ENCODE measurements at regions not wholly inside any gene's neighbourhood (a gene's known extent, or its start where the extent isn't known, plus 50 kb on each side); places are given as distances from the start of the nearest gene placed in this dataset.

DNA sequence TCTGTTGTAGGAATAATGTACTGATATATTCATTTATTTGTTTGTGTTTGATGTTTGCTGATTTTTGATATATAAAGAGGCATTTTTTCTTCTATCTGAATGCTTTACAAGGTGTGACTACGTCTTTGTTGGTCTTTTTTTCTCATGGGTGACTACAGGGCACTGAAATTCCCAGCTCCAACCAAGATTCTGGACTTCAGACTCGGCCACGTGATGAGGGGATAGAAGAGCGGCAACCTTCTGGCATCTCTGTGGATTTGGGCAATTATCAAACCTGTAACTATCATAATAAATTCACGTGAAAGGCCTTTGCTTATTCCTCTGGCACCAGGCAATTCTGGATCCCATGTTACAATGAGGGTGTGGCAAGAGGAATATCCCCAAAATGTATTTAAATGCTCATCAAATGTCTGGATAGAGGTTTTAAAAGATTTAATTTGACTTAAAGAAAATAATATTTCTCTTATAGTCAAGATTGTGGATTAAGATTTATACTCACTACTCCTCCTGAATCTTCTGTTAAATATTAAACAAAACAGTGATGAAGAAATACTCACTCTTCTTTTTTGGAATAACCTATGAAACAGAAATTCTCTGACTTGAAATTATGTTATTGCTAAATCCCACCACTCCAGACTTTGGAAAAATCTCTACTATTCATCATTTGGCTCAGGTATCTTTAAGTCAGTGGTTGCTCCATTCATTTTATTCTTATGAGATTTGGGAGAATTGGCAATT is 276.3 kb downstream of the GPR37 start:
- H2AFZ ChIP-seq (ENCODE audit: low read depth, low read length), result no peak overlapping the region
- H3K27ac ChIP-seq (ENCODE audit: low read length), result no peak overlapping the region
- DNase-seq, result no peak
- TF ChIP-seq EZH2 (IDR thresholded peaks at IDR 0.05; ENCODE audit: borderline replicate concordance, low read depth, low read length, severe bottlenecking), result no peak
- no peaks in the 10 kb centered on the region for H3K79me2 ChIP-seq (ENCODE audit: insufficient read depth, low read length)
- no peaks in the 10 kb centered on the region for H3K9me3 ChIP-seq (ENCODE audit: insufficient read depth, low read length, severe bottlenecking)
- H3K36me3 ChIP-seq (ENCODE audit: insufficient read depth, low read length), result no peaks in the 10 kb centered on the region
- H3K4me3 ChIP-seq (ENCODE audit: low read depth in 1 of 2, low read length in 2 of 2), result no peak overlapping the region
- no peak overlapping the region for H3K9ac ChIP-seq (ENCODE audit: low read depth, low read length)
- H3K4me2 ChIP-seq (ENCODE audit: insufficient read depth, low read length), result no peak overlapping the region
- no peak for ATAC-seq (ENCODE audit: insufficient read depth, low read depth)
- no peaks in the 10 kb centered on the region for H3K4me1 ChIP-seq (ENCODE audit: insufficient read depth, low read length)
- no peaks in the 10 kb centered on the region for H3K27me3 ChIP-seq (ENCODE audit: insufficient read depth, low read length, poor library complexity)
- H4K20me1 ChIP-seq (ENCODE audit: insufficient read depth, low read length), result no peaks in the 10 kb centered on the region

DNA sequence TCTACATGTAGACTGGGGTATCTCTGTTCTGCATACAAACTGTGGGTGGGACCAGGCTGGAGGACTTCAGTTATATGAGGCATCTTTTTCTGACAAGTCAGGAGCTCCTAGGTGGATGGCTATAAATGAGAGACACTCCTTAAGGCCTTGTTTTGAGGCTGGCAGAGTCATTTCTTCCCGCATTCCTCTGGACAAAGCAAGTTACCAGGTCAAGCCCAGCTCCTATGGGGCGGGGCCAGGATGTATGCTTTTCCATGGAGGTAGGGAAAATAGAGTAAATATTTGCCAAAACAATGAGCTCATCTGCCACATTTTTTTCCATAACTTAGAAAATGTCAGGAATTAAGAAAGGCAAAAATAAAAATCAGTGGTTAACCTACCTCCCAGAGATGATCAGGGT is 283.4 kb downstream of the GPR37 start:
- no peak overlapping the region for H2AFZ ChIP-seq (ENCODE audit: low read depth, low read length)
- no peaks in the 10 kb centered on the region for H3K27me3 ChIP-seq (ENCODE audit: insufficient read depth, low read length, poor library complexity)
- no peak overlapping the region for H3K4me2 ChIP-seq (ENCODE audit: insufficient read depth, low read length)
- no peak overlapping the region for H3K4me3 ChIP-seq (ENCODE audit: low read depth in 1 of 2, low read length in 2 of 2)
- no peak overlapping the region for H3K27ac ChIP-seq (ENCODE audit: low read length)
- no peaks in the 10 kb centered on the region for H3K79me2 ChIP-seq (ENCODE audit: insufficient read depth, low read length)
- H3K36me3 ChIP-seq (ENCODE audit: insufficient read depth, low read length), result no peaks in the 10 kb centered on the region
- no peaks in the 10 kb centered on the region for H3K4me1 ChIP-seq (ENCODE audit: insufficient read depth, low read length)
- DNase-seq (no peak), ATAC-seq (ENCODE audit: insufficient read depth, low read depth) (no peak)
- H3K9me3 ChIP-seq (ENCODE audit: insufficient read depth, low read length, severe bottlenecking), result no peaks in the 10 kb centered on the region
- no peak overlapping the region for H3K9ac ChIP-seq (ENCODE audit: low read depth, low read length)
- no peak for TF ChIP-seq CTCF (IDR thresholded peaks at IDR 0.05; ENCODE audit: borderline replicate concordance, extremely low read depth, low read length, poor library complexity, severe bottlenecking)
- TF ChIP-seq EZH2 (IDR thresholded peaks at IDR 0.05; ENCODE audit: borderline replicate concordance, low read depth, low read length, severe bottlenecking), result no peak
- H4K20me1 ChIP-seq (ENCODE audit: insufficient read depth, low read length), result no peaks in the 10 kb centered on the region

DNA sequence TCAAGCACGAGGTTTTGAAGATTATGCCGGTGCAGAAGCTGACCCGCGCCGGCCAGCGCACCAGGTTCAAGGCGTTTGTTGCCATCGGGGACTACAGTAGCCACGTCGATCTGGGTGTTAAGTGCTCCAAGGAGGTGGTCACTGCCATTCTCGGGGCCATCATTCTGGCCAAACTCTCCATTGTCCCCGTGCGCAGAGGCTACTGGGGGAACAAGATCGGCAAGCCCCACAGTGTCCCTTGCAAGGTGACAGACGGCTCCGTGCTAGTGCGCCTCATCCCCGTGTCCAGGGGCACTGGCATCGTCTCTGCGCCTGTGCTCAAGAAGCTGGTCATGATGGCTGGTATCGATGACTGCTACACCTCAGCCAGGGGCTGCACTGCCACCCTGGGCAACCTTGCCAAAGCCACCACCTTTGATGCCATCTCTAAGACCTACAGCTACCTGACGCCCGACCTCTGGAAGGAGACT is 284.7 kb downstream of the GPR37 start:
- no peak for DNase-seq
- H3K9ac ChIP-seq (ENCODE audit: low read depth, low read length), result no peak overlapping the region
- ATAC-seq (ENCODE audit: insufficient read depth, low read depth), result no peak
- no peaks in the 10 kb centered on the region for H3K4me1 ChIP-seq (ENCODE audit: insufficient read depth, low read length)
- no peaks in the 10 kb centered on the region for H3K79me2 ChIP-seq (ENCODE audit: insufficient read depth, low read length)
- H4K20me1 ChIP-seq (ENCODE audit: insufficient read depth, low read length), result no peaks in the 10 kb centered on the region
- H3K36me3 ChIP-seq (ENCODE audit: insufficient read depth, low read length), result no peaks in the 10 kb centered on the region
- no peak overlapping the region for H3K4me2 ChIP-seq (ENCODE audit: insufficient read depth, low read length)
- H3K27me3 ChIP-seq (ENCODE audit: insufficient read depth, low read length, poor library complexity), result no peaks in the 10 kb centered on the region
- TF ChIP-seq CTCF (IDR thresholded peaks at IDR 0.05; ENCODE audit: borderline replicate concordance, extremely low read depth, low read length, poor library complexity, severe bottlenecking), result no peak
- TF ChIP-seq EZH2 (IDR thresholded peaks at IDR 0.05; ENCODE audit: borderline replicate concordance, low read depth, low read length, severe bottlenecking), result no peak
- H2AFZ ChIP-seq (ENCODE audit: low read depth, low read length), result no peak overlapping the region
- no peaks in the 10 kb centered on the region for H3K9me3 ChIP-seq (ENCODE audit: insufficient read depth, low read length, severe bottlenecking)
- H3K27ac ChIP-seq (ENCODE audit: low read length), result no peak overlapping the region
- H3K4me3 ChIP-seq (ENCODE audit: low read depth in 1 of 2, low read length in 2 of 2), result no peak overlapping the region

- no peaks in the 10 kb centered on the region for H3K79me2 ChIP-seq (ENCODE audit: insufficient read depth, low read length)
- H3K9ac ChIP-seq (ENCODE audit: low read depth, low read length), result no peak overlapping the region
- ATAC-seq (ENCODE audit: insufficient read depth, low read depth) (no peak), DNase-seq (no peak)
- no peaks in the 10 kb centered on the region for H4K20me1 ChIP-seq (ENCODE audit: insufficient read depth, low read length)
- no peaks in the 10 kb centered on the region for H3K27me3 ChIP-seq (ENCODE audit: insufficient read depth, low read length, poor library complexity)
- H3K4me1 ChIP-seq (ENCODE audit: insufficient read depth, low read length), result no peaks in the 10 kb centered on the region
- no peaks in the 10 kb centered on the region for H3K9me3 ChIP-seq (ENCODE audit: insufficient read depth, low read length, severe bottlenecking)
- no peak overlapping the region for H3K4me2 ChIP-seq (ENCODE audit: insufficient read depth, low read length)
- no peak overlapping the region for H2AFZ ChIP-seq (ENCODE audit: low read depth, low read length)
- H3K4me3 ChIP-seq (ENCODE audit: low read depth in 1 of 2, low read length in 2 of 2), result no peak overlapping the region
- no peaks in the 10 kb centered on the region for H3K36me3 ChIP-seq (ENCODE audit: insufficient read depth, low read length)
- TF ChIP-seq CTCF (IDR thresholded peaks at IDR 0.05; ENCODE audit: borderline replicate concordance, extremely low read depth, low read length, poor library complexity, severe bottlenecking) (no peak), EZH2 (IDR thresholded peaks at IDR 0.05; ENCODE audit: borderline replicate concordance, low read depth, low read length, severe bottlenecking) (no peak)
- no peak overlapping the region for H3K27ac ChIP-seq (ENCODE audit: low read length)
These were observed 285.4 kb downstream of the GPR37 start for GRCh38 chr7:124480036-124480820.
